C4-2B (cell line): ENCODE measurements at regions not wholly inside any gene's neighbourhood (a gene's known extent, or its start where the extent isn't known, plus 50 kb on each side); places are given as distances from the start of the nearest gene placed in this dataset.

Experiments
- H3K27ac ChIP-seq: fragments of 450-650 bp; 2 replicates; pipeline ENCODE4 v1.5.1; 2017
- CTCF ChIP-seq: fragments of 450-650 bp; conservative IDR thresholded peaks from 2 replicates; pipeline ENCODE4 v1.5.1; 2017; ENCODE audit warnings: mild to moderate bottlenecking
- ZFX ChIP-seq: fragments of 450-650 bp; IDR thresholded peaks from 2 replicates; pipeline ENCODE4 v1.6.1; 2017

GRCh38 chr11:70720281-70720680, 322.0 kb downstream of the CTTN start:
- no peak for TF ChIP-seq CTCF
- TF ChIP-seq ZFX, result no peak
- H3K27ac ChIP-seq, result no peak overlapping the region

- no peak for TF ChIP-seq CTCF
- TF ChIP-seq ZFX, result no peak
- no peak overlapping the region for H3K27ac ChIP-seq
These were observed 322.7 kb downstream of the CTTN start for GRCh38 chr11:70721006-70721405.

- TF ChIP-seq ZFX, result no peak
- TF ChIP-seq CTCF, result no peak
- H3K27ac ChIP-seq, result no peak overlapping the region
These were observed 326.9 kb downstream of the CTTN start for GRCh38 chr11:70725278-70725677.

- no peak overlapping the region for H3K27ac ChIP-seq
- TF ChIP-seq ZFX (no peak), CTCF (no peak)
These were observed 327.4 kb downstream of the CTTN start for GRCh38 chr11:70725739-70726138.

- no peak overlapping the region for H3K27ac ChIP-seq
- TF ChIP-seq CTCF (no peak), ZFX (no peak)
These were observed 328.7 kb downstream of the CTTN start for GRCh38 chr11:70727021-70727420.

- H3K27ac ChIP-seq, result no peak overlapping the region
- no peak for TF ChIP-seq ZFX
- no peak for TF ChIP-seq CTCF
These were observed 329.7 kb downstream of the CTTN start for GRCh38 chr11:70727899-70728620.

GRCh38 chr11:70729949-70730348, 331.6 kb downstream of the CTTN start:
- no peak overlapping the region for H3K27ac ChIP-seq
- TF ChIP-seq ZFX (no peak), CTCF (no peak)
